Testis (tissue), 2 donors: ENCODE measurements at regions not wholly inside any gene's neighbourhood (a gene's known extent, or its start where the extent isn't known, plus 50 kb on each side); places are given as distances from the start of the nearest gene placed in this dataset.

Experiments
- CTCF ChIP-seq, 3 experiments: fragments of 450-650 bp in 2 of 3; fragments of 200-600 bp in 1 of 3; sonication (generic) in 1 of 3; IDR thresholded peaks; one replicate each; pipeline ENCODE4 v1.5.1; 2016 to 2019; ENCODE audit warnings: antibody characterized with exemption in 3 of 3, mild to moderate bottlenecking in 2 of 3, moderate library complexity in 1 of 3
- POLR2A ChIP-seq: fragments of 450-650 bp; IDR thresholded peaks from one replicate; pipeline ENCODE4 v1.6.1; 2017; ENCODE audit warnings: antibody characterized with exemption, mild to moderate bottlenecking, moderate library complexity

- TF ChIP-seq POLR2A (no peak), CTCF (IDR thresholded peaks at IDR 0.05) (no peak)
Observed at GRCh38 chr1:238611406-238611805, 720.7 kb upstream of the ZP4 start.
